CD4-positive, alpha-beta T cell (primary cell): ENCODE measurements at regions not wholly inside any gene's neighbourhood (a gene's known extent, or its start where the extent isn't known, plus 50 kb on each side); places are given as distances from the start of the nearest gene placed in this dataset.
"Not testable (repeated sequence)": the region's sequence is repeated elsewhere in the genome, so short reads cannot be mapped to it uniquely, and the experiment has no call there.

Experiments
- ATAC-seq: fragments of 200-7000 bp; cut with Tn5 transposase; one replicate; pipeline ENCODE4 v1.10.0; 2022; ENCODE audit warnings: mild to moderate bottlenecking; ENCODE audit not compliant: poor library complexity
- CTCF ChIA-PET: fragments of 350-600 bp; sonication (Branson Sonifier 250); formaldehyde crosslinking; loops from one replicate; lab custom pipeline; 2021; ENCODE audit warnings: antibody characterized with exemption, inconsistent platforms; lab: Charles Lee
- POLR2A ChIA-PET: fragments of 350-600 bp; sonication (Branson Sonifier 250); formaldehyde crosslinking; loops from one replicate; lab custom pipeline; 2021; ENCODE audit warnings: antibody characterized with exemption, inconsistent platforms; lab: Charles Lee
- DNase-seq, 14 experiments: peaks; one replicate each; pipeline ENCODE4 v3.0.0-alpha.2; 2013 to 2020; ENCODE audit warnings: mixed read lengths in 2 of 14
- H3K27ac ChIP-seq, 2 donors: one replicate each; pipeline versions ENCODE4 v1.5.1 to v1.7.0; 2013; ENCODE audit warnings: low read length in 2 of 2, low read depth in 1 of 2, mild to moderate bottlenecking in 1 of 2
- H3K27me3 ChIP-seq, 2 experiments: 1 replicate in 1 of 2; 2 replicates in 1 of 2; pipeline versions ENCODE4 v1.6.1 to v1.7.0; 2013; ENCODE audit warnings: low read length in 2 of 2, control low read depth in 1 of 2, mild to moderate bottlenecking in 1 of 2, moderate library complexity in 1 of 2; ENCODE audit not compliant: insufficient read depth in 2 of 2, control insufficient read depth in 1 of 2
- H3K36me3 ChIP-seq: one replicate; pipeline ENCODE4 v1.6.1; 2013; ENCODE audit warnings: low read length, control low read depth; ENCODE audit not compliant: insufficient read depth
- H3K4me1 ChIP-seq: one replicate; pipeline ENCODE4 v1.6.1; 2013; ENCODE audit warnings: low read length, control low read depth; ENCODE audit not compliant: insufficient read depth
- H3K4me3 ChIP-seq: one replicate; pipeline ENCODE4 v1.5.1; 2013; ENCODE audit warnings: mild to moderate bottlenecking, low read length, moderate library complexity
- H3K9me3 ChIP-seq, 2 experiments: 1 replicate in 1 of 2; 2 replicates in 1 of 2; pipeline versions ENCODE4 v1.6.1 to v1.7.0; 2013; ENCODE audit warnings: low read length in 2 of 2, mild to moderate bottlenecking in 2 of 2, control low read depth in 1 of 2, moderate library complexity in 1 of 2; ENCODE audit not compliant: control insufficient read depth in 1 of 2, insufficient read depth in 1 of 2
- H3K27ac Mint-ChIP-seq: one replicate; pipeline ENCODE4 v1.8.0; 2020; ENCODE audit warnings: mixed read lengths
- H3K27me3 Mint-ChIP-seq: one replicate; pipeline ENCODE4 v1.8.0; 2021; ENCODE audit warnings: mixed read lengths
- H3K36me3 Mint-ChIP-seq: one replicate; pipeline ENCODE4 v1.8.0; 2021; ENCODE audit warnings: low read depth, mixed read lengths
- H3K4me1 Mint-ChIP-seq: one replicate; pipeline ENCODE4 v1.8.0; 2021; ENCODE audit warnings: low read depth, mixed read lengths
- H3K4me3 Mint-ChIP-seq: one replicate; pipeline ENCODE4 v1.8.0; 2020; ENCODE audit warnings: mild to moderate bottlenecking, mixed read lengths
- H3K9me3 Mint-ChIP-seq: one replicate; pipeline ENCODE4 v1.8.0; 2020; ENCODE audit warnings: mixed read lengths
- intact Hi-C, 2 experiments: fragments of 100-400 bp; cut with DNase I in 1 of 2; cut with micrococcal nuclease in 1 of 2; formaldehyde crosslinking; loops; one replicate each; pipeline versions ENCODE4 v1.15.1 to v1.9.0; 2023 to 2025; cut with DNase I, micrococcal nuclease
- TF ChIP-seq, protein P1 (sequence below): fragments of 200-600 bp; IDR thresholded peaks from one replicate; pipeline ENCODE4 v1.8.0; 2022; ENCODE audit warnings: antibody characterized with exemption, mild to moderate bottlenecking

DNA sequence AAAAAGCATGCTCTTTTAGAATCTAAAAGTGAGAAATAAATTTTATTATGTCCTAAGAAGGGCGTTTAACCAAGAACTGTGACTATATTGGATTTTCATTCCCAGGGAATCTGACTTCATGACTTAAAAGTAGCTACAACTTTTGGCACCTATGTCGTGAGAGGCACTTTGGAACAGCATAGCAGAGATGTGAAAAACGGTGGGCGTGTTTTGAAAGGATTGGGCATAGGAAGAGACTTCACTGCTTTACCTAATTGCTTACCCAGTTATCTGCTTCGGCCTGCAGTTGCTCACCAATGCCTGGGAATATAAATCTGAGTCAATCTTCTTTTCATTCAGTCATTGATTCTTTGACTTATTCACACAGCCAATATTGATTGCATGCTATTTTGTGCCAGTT lies 363.4 kb downstream of the DNAH5 start:
- intact Hi-C loops, result no loop called here
- Mint-ChIP-seq H3K27ac (no peak overlapping the region), H3K27me3 (no peaks in the 10 kb centered on the region), H3K4me3 (no peak overlapping the region), H3K4me1 (no peaks in the 10 kb centered on the region), H3K9me3 (peaks cover 3% of the 10 kb centered on the region), H3K36me3 (no peaks in the 10 kb centered on the region)
- Histone ChIP-seq H3K27ac (no peak overlapping the region), H3K4me1 (no peaks in the 10 kb centered on the region), H3K36me3 (no peaks in the 10 kb centered on the region), H3K27me3 (no peaks in the 10 kb centered on the region), H3K9me3 (peaks cover 0 to 21% of the 10 kb centered on the region in 2 experiments), H3K4me3 (no peak overlapping the region)
- POLR2A ChIA-PET, result no interaction called here
- no peak for ATAC-seq
- DNase-seq, result no peak
- CTCF ChIA-PET, result no interaction called here
- TF ChIP-seq, protein P1, sequence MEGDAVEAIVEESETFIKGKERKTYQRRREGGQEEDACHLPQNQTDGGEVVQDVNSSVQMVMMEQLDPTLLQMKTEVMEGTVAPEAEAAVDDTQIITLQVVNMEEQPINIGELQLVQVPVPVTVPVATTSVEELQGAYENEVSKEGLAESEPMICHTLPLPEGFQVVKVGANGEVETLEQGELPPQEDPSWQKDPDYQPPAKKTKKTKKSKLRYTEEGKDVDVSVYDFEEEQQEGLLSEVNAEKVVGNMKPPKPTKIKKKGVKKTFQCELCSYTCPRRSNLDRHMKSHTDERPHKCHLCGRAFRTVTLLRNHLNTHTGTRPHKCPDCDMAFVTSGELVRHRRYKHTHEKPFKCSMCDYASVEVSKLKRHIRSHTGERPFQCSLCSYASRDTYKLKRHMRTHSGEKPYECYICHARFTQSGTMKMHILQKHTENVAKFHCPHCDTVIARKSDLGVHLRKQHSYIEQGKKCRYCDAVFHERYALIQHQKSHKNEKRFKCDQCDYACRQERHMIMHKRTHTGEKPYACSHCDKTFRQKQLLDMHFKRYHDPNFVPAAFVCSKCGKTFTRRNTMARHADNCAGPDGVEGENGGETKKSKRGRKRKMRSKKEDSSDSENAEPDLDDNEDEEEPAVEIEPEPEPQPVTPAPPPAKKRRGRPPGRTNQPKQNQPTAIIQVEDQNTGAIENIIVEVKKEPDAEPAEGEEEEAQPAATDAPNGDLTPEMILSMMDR, result no peak

DNA sequence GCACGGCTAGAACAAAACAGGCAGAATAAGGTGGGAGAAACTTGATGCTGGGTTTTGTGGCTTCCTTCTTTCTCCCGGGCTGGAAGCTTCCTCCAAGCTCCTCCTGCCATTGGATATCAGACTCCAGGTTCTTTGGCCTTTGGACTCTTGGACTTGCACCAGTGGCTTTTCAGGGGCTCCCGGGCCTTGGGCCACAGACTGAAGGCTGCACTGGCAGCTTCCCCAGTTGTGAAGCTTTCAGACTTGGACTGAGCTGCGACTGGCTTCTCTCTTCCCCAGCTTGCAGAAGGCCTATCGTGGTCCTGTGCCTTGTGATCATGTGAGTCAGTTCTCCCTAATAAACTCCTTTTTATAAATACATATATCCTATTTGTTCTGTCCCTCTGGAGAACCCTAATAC lies 364.4 kb downstream of the DNAH5 start:
- no peak for DNase-seq
- no peaks in the 10 kb centered on the region for H3K36me3 Mint-ChIP-seq
- peaks cover 0 to 22% of the 10 kb centered on the region in 2 experiments for H3K9me3 ChIP-seq
- H3K4me1 Mint-ChIP-seq, result no peaks in the 10 kb centered on the region
- POLR2A ChIA-PET, result no interaction called here
- H3K4me1 ChIP-seq, result no peaks in the 10 kb centered on the region
- H3K4me3 Mint-ChIP-seq, result no peak overlapping the region
- no peak overlapping the region for H3K27ac ChIP-seq
- H3K9me3 Mint-ChIP-seq, result peaks cover 3% of the 10 kb centered on the region
- H3K27me3 Mint-ChIP-seq, result no peaks in the 10 kb centered on the region
- H3K27me3 ChIP-seq, result no peaks in the 10 kb centered on the region
- TF ChIP-seq, protein P1, result no peak
- intact Hi-C loops, result no loop called here
- no peak for ATAC-seq
- H3K36me3 ChIP-seq, result no peaks in the 10 kb centered on the region
- H3K4me3 ChIP-seq, result no peak overlapping the region
- H3K27ac Mint-ChIP-seq, result no peak overlapping the region
- CTCF ChIA-PET, result no interaction called here

DNA sequence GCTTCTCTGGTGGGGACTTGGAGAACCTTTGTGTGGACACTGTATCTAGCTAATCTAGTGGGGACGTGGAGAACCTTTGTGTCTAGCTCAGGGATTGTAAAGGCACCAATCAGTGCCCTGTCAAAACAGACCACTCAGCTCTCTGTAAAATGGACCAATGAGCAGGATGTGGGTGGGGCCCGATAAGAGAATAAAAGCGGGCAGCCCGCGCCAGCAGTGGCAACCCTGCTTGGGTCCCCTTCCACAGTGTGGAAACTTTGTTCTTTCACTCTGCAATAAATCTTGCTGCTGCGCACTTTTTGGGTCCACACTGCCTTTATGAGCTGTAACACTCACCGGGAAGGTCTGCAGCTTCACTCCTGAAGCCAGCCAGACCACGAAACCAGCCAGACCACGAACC lies 365.4 kb downstream of the DNAH5 start:
- H3K27me3 Mint-ChIP-seq, H3K27ac ChIP-seq, ATAC-seq, H3K9me3 Mint-ChIP-seq, H3K27me3 ChIP-seq, POLR2A ChIA-PET, intact Hi-C loops, H3K4me3 ChIP-seq, H3K4me1 Mint-ChIP-seq, H3K27ac Mint-ChIP-seq, H3K36me3 ChIP-seq, H3K4me1 ChIP-seq, H3K36me3 Mint-ChIP-seq, CTCF ChIA-PET, H3K4me3 Mint-ChIP-seq, DNase-seq: not testable (repeated sequence)
- H3K9me3 ChIP-seq, result peaks cover 0 to 25% of the 10 kb centered on the region in 2 experiments

DNA sequence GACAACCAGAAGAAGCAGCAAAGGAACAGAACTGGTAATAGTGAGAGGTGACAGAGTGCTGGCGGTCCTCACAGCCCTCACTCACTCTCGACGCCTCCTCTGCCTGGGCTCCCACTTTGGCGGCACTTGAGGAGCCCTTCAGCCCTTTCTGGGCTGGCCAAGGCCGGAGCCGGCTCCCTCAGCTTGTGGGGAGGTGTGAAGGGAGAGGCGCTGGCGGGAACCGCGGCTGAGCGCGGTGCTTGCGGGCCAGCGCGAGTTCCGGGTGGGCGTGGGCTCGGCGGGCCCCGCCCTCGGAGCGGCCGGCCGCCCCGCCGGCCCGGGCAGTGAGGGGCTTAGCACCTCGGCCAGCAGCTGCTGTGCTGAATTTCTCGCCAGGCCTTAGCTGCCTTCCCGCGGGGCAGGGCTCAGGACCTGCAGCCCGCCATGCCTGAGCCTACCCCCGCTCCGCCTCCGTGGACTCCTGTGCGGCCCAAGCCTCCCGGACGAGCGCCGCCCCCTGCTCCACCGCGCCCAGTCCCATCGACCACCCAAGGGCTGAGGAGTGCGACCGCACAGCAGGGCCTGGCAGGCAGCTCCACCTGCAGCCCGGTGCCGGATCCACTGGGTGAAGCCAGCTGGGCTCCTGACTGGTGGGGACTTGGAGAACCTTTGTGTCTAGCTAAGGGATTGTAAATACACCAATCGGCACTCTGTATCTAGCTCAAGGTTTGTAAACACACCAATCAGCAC lies 366.0 kb downstream of the DNAH5 start:
- H3K27me3 Mint-ChIP-seq, H3K4me3 ChIP-seq, H3K9me3 Mint-ChIP-seq, H3K36me3 ChIP-seq, DNase-seq, H3K4me3 Mint-ChIP-seq, H3K27ac ChIP-seq, H3K27ac Mint-ChIP-seq, H3K4me1 ChIP-seq, intact Hi-C loops, ATAC-seq, POLR2A ChIA-PET, CTCF ChIA-PET, H3K27me3 ChIP-seq, H3K36me3 Mint-ChIP-seq, H3K4me1 Mint-ChIP-seq: not testable (repeated sequence)
- peaks cover 0 to 25% of the 10 kb centered on the region in 2 experiments for H3K9me3 ChIP-seq
